Mucosa of gallbladder (tissue), 1 donor: ENCODE measurements at regions not wholly inside any gene's neighbourhood (a gene's known extent, or its start where the extent isn't known, plus 50 kb on each side); places are given as distances from the start of the nearest gene placed in this dataset.
A peak's percentile ranks its signal among the peaks of the same experiment; 100 is the strongest.

Experiments
- DNase-seq: peaks from one replicate; pipeline ENCODE4 v3.0.0-alpha.2; 2020; ENCODE audit warnings: low spot score
- donor health status: DM: no; HTN: no; CAD: no.

- DNase-seq, result no peak
Observed at GRCh38 chr15:39124155-39124552, 456.7 kb upstream of the THBS1 start.

DNA sequence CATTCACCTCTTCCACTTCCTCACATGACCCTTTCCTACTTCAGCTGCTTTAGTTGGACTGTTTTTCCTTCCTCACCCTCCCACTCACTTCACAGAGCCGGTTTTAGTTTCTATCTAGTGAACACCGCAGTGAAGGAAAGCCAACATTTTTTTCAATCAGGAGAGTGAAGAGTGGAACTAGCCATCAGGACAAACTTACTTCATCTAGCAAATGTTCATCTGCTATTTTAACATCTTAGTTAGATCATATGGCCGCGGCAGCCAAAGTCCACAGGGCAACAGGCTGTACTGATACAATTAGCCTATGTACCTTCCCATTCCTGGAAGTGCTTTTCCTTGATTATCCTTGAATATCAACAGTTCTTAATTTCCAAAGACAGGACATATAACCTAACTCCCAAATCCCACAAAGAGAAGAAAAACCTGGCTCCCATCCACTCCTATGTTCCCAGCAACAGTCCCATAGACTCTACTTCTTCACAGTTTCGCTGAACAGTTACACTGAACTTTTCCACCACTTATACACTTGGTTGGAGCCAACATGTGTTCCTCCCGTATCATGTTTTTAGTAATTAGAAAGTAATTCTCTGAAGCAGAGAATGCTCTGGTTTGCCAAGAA is 456.2 kb upstream of the THBS1 start:
- no peak for DNase-seq

- DNase-seq, result no peak
Observed at GRCh38 chr15:39125226-39125625, 455.7 kb upstream of the THBS1 start.

- DNase-seq, result no peak
Observed at GRCh38 chr15:39125904-39126303, 455.0 kb upstream of the THBS1 start.

GRCh38 chr15:39127151-39127790 is 453.6 kb upstream of the THBS1 start:
- DNase-seq, result no peak

DNA sequence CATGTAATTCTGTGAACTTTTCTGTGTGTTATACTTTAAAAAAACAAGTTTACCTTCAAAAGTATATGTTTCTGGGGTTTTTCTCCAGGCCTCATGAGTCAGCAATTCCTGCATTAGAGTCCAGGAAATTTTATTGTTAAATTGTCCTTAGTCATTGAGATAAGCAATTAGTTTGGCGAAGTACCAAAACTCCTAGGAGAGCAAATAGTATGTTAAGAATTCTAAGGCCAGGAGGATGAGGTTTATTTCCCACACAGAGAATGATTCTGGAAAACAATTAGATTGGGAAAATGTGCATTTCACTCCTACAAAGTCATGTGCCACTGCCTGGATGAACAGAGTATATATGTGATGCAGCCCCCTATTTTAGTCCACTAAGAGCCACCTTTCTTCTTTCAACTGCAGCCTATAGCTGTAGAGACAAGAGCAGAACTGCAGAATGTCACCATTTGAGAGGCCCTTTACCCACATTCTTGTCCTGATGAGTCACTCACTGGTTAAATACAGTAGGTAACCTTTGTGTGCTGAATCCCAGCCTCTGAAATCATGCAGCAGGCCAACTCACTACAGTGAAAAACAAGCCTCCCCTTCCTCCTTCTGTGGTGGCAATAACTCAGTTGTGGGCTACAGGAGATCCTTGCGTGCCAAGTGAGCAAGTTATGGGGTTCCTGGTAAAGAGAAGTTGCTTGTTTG is 452.8 kb upstream of the THBS1 start:
- DNase-seq, result peak; percentile 32

- DNase-seq, result no peak
Observed at GRCh38 chr15:39128746-39129145, 452.1 kb upstream of the THBS1 start.

- no peak for DNase-seq
Observed at GRCh38 chr15:39130556-39131379, 450.1 kb upstream of the THBS1 start.

- DNase-seq, result no peak
Observed at GRCh38 chr15:39131609-39132008, 449.3 kb upstream of the THBS1 start.

GRCh38 chr15:39132070-39132469 is 448.8 kb upstream of the THBS1 start:
- no peak for DNase-seq

GRCh38 chr15:39132954-39133600 is 447.8 kb upstream of the THBS1 start:
- DNase-seq, result no peak

GRCh38 chr15:39134282-39134681 is 446.6 kb upstream of the THBS1 start:
- DNase-seq, result no peak

DNA sequence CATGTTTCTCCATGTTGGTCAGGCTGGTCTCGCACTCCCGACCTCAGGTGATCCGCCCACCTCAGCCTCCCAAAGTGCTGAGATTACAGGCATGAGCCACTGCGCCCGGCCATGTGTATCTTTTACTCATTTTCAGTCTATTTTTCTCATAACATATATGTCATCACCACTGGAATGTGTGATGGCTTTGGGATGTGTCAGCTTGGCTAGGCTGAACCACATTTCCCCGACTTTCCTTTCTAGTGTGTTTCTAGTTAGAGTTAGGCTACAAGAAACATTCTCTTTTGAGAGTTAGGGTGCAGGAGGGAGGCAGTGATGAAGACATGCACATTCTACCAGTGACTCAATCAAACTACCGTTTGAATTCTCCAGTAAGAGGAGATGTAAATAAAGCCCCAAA is 444.9 kb upstream of the THBS1 start:
- no peak for DNase-seq

DNA sequence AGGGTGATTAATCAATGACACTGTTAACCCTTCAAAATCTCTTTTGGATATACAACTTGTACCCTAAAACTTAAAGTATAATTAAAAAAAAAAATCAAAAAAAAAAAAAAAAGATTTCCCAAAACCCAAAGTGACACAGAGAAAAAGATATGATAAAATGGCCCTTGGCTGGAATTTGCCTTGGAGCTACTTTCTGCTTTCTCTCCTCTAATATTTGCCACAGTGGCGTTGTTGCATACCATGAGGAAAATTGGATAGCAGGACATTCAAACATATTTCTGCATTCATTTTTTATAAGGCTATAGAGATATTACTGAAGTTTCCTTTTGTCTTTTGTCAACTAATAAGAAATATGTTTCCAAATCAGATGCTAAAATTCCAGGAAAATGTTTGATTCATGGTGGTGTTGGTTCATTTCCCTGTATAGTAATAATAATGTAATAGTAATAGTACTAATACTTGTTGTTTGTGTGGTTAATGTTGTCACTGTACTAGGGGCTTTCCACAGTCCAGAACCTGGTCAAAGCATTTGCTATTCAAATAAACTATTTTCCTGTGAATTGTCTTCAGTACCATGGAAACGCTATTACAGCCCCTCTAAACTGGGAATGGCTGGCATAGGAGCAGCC is 441.3 kb upstream of the THBS1 start:
- no peak for DNase-seq

DNA sequence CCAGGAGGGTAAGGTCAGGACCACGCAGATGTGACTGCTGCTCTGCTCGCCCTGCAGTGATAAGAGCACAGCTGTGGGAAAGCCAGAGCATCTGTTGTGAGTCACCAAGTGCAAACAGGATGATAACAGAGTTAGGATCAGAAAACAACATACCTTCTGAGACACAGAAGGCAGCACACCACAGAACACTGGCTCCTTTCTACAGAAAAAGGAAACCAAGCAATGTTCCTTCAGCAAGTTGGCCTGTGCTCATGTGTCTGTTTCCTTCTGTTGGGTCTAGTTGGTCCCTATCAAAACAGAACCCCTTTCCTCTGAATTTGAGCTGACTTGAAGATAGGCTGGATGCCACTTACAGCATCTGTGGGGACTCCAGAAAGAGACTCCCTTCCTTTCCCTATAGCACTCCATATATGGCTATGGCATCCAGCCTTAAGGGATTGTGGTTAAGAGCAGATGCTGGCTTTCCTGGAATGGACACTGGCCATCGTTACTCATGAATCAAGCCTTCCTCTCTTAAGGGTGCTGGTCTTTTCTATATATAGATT is 440.7 kb upstream of the THBS1 start:
- DNase-seq, result no peak

GRCh38 chr15:39142500-39142899 is 438.4 kb upstream of the THBS1 start:
- no peak for DNase-seq

DNA sequence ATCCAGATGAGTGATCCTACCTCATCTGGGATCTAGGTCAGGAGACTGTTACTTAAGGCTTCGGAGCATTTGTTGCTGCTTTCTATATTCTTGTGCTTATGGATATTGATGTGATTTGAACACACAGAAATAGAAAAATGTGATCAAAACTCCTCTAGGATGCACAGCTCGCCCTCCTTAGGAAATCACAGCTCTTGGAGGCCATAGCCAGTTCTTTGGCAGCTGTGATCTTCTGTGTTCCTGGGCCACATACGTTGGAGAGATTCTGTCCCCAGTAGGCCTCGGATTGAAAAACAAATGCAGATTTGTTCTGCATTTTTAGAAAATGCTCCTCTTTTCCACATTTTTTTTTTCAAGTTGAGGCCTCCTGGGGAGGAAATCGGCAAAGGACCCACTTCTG is 437.4 kb upstream of the THBS1 start:
- DNase-seq, result no peak

DNA sequence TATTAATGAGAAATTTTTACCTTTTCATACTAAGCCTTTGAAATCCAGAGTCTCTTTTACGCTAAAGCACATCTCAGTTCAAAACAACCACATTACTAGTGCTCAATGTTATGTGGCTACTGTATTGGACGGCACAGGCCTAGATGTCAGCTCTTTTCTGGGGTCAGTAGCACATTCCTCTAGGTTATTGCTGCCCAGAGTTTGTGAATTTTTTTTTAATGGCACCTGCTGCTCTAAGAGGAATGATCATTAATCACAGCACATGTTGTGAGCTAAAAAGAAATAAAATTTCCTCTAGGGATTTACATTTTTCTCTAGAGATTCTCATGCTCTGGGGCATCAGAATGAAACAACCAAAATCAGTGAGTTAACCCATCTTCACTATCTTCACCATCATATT is 436.8 kb upstream of the THBS1 start:
- DNase-seq, result no peak

DNA sequence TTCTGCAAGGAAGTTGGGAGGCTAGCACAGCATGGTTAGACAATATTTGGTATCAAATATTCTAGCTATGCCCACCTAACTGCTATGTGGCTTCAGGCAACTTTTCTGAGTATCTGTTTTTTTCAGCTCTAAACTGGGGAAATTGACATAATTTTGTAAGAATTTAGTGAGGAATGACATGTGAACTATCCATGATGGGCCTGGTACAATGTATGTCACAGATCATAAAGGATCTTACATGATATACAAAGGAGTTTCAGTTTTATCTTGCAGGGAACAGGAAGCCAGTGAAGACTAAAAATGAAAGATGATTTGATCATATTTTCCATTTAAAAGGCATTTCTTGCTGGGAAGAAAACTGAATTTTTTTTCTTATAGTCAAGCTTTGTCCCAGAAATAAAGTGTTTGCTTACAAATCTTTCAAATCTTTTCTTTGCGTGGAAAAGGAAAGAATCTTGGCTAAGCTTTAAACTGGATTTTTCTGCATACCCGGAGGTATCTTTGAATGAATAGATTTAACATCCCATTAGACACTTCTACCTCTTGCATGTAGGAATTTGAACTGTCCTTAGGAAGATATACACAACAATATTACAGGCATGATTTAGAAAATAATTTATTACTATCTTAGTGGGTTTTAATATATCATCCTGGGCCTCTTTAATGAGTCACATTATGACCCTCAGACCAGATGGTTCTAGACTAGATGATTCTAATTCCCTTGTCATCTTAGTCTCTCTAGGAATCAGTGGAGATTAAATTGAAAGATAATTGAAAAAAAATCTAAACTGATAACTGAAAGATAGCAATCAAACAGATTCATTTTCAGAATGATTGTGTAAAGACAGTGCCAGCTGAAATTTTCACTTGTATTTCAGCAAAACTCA is 436.0 kb upstream of the THBS1 start:
- DNase-seq, result no peak
